Stimulated activated CD4-positive, alpha-beta T cell treated with anti-CD3 and anti-CD28 coated beads, Interleukin-12 subunit alpha, Interleukin-12 subunit beta, amount 100 ng/mL, for 4 hours (primary cell): ENCODE measurements at regions not wholly inside any gene's neighbourhood (a gene's known extent, or its start where the extent isn't known, plus 50 kb on each side); places are given as distances from the start of the nearest gene placed in this dataset.
"Not testable (repeated sequence)": the region's sequence is repeated elsewhere in the genome, so short reads cannot be mapped to it uniquely, and the experiment has no call there.

Source experiments
- DNase-seq: peaks from one replicate; pipeline ENCODE4 v3.0.0-alpha.2; 2020

GRCh38 chr4:117135634-117136354 lies 50.4 kb upstream of the TRAM1L1 start:
- DNase-seq: no peak

DNA sequence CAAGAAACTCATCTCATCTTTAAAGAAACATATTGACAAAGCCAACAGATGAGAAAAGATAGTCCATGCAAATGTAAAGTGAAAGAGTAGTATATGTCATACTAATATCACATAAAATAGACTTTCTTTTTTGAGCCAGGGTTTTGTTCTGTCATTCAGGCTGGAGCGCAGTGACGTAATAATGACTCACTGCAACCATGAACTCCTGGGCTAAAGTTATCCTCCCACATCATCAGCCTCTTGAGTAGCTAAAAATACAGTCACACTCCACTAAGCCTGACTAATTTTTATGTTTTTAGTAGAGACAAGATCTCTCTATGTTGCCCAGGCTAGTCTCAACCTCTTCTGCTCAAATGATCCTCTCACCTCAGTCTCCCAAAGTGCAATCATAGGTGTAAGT lies 51.8 kb upstream of the TRAM1L1 start:
- DNase-seq: no peak

- not testable (repeated sequence) for DNase-seq
These were observed 53.4 kb upstream of the TRAM1L1 start for GRCh38 chr4:117138732-117139131.

GRCh38 chr4:117154251-117154650 lies 68.9 kb upstream of the TRAM1L1 start:
- no peak for DNase-seq

GRCh38 chr4:117156806-117157205 lies 71.4 kb upstream of the TRAM1L1 start:
- DNase-seq: no peak

DNA sequence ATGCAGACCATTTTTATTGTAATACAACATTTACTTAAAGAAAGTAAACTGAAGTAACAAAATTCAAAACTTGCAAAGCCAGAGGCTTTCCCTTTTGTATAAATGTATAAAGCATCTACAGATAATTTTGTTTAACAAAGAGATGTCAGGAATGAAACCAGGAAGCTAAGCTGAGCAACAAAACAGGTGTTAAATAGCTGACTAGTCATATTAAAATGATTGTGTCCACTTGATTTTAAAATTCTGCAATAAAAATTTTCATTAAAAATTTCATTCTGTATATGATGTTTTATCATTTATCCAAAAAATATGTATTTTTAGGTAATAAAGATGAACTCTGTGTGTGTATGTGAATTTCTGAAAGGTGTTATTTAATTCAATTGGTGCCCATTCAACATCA lies 72.0 kb upstream of the TRAM1L1 start:
- no peak for DNase-seq

DNA sequence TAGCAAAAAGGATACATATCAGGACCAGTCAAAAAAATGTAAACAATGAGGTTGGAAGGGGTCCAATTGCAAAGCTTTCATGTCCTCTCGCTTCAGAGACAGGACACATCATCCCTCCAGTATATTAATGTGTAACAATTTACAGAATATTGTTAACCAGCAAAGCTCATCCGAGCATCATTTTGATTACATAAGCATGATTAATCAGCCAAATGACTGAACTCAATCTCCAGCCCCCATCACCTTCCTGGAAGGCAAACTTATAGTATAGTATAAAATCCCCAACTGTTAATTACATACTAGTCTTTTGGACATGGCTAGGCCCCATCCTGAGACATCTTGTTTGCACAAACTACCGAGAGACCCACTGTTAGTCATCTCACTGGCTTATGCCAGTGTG lies 77.6 kb upstream of the TRAM1L1 start:
- no peak for DNase-seq

- no peak for DNase-seq
These were observed 79.0 kb upstream of the TRAM1L1 start for GRCh38 chr4:117164338-117164737.

DNA sequence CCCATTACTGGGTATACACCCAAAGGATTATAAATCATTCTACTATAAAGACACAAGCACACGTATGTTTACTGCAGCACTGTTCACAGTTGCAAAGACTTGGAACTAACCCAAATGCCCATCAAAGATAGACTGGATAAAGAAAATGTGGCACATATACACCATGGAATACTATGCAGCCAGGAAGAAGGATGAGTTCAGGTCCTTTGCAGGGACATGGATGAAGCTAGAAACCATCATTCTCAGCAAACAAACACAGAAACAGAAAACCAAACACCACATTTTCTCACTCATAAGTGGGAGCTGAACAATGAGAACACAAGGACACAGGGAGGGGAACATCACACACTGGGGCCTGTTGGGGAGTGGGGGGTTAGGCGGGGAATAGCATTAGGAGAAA lies 90.0 kb upstream of the TRAM1L1 start:
- not testable (repeated sequence) for DNase-seq

- no peak for DNase-seq
These were observed 117.9 kb upstream of the TRAM1L1 start for GRCh38 chr4:117203231-117203630.

GRCh38 chr4:117210551-117210950 lies 125.2 kb upstream of the TRAM1L1 start:
- no peak for DNase-seq

- DNase-seq: no peak
These were observed 138.9 kb upstream of the TRAM1L1 start for GRCh38 chr4:117224256-117224655.

- no peak for DNase-seq
These were observed 140.1 kb upstream of the TRAM1L1 start for GRCh38 chr4:117225471-117225870.

DNA sequence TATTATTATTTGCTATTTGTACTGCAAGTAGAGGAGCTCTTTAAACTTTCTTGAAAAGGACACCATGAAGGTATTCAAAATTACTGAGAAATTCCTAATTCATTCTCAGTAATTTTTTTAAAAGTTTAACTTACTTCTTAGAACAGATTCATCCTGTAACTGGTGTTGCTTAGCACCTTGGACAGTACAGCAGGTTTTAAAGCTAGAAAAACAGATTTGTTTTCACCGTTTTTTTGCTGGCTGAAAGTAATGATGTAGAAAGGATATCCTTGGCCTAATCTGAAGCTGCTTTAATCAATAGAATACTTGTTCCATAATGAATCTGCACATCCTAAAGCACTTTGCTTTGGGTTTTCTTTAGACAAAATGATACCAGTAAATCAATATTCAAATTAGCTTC lies 142.5 kb upstream of the TRAM1L1 start:
- DNase-seq: no peak

DNA sequence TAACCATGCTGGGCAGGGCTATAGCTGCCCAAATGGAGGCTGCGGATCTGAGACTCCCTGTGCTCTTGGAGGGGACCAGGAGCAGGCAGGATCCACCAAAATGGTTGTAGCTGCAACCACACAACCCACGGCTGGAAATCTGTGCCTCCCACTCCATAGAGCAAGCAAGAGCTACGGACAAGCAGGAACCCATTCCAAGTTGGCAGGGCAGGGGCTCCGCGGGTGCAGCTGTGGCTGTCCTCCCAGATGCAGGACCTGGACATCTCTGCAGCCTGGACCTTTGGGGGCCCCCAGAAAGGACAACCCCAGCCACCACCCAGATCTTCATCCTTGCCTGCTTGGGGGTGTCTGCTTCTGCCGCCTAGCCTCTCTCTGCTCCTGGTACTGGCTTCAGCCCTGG lies 154.1 kb upstream of the TRAM1L1 start:
- no peak for DNase-seq

DNA sequence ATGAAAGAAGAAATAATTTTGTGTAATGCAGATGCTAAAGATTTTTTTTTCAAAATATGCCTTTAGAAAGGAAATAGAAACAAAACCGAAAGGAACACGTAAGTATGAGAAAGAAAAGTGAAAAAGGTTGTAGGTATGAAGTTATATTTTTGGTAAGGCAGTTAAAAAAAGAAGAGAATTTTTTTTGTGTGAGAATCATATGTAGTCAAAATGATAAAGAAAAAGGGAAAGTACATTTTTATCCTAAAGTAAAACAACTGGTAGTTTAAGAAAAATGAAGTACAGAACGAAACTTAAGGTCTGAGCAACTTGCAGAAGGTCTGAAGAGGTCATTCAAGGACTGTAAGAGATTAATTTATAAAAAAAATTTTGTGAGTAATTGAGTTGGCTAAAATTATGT lies 164.0 kb upstream of the TRAM1L1 start:
- DNase-seq: no peak

DNA sequence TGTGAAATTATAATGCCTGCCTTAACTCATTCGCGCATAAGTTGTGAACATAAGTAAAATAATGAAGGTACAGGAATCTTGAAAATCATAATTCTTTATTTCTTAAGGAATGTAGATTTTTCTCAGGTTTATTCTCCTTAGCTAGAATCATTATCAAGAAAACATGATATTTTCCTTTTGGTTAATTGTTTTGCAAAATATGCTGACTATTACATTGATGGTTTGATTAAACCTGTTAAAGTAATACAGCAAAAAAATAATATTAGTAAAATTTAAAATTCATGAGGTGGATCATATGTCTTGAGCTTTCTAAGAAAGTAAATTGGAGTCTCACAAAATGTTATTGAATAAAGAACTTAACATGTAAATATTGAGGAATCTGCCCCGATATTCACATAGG lies 178.7 kb upstream of the TRAM1L1 start:
- no peak for DNase-seq

DNA sequence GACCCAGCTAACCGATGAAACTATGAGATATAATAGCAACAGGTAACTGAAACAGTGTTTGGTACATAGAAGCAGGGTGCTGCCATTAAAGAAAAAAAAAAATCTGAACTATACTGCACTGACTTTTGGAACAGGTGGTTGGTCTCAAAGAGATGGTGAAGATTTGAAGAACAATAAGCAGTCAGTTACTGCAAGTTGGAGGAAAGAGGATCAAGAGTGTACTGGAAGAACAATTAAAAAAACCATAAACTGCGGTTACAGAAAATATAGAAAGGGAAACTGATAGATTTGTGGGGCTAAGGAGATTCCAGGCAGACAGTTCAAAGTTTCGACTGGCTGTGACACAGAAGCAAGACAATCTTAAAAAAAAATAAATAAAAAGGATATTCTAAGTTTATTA lies 181.9 kb upstream of the TRAM1L1 start:
- no peak for DNase-seq

- no peak for DNase-seq
These were observed 199.4 kb upstream of the TRAM1L1 start for GRCh38 chr4:117284736-117285135.

DNA sequence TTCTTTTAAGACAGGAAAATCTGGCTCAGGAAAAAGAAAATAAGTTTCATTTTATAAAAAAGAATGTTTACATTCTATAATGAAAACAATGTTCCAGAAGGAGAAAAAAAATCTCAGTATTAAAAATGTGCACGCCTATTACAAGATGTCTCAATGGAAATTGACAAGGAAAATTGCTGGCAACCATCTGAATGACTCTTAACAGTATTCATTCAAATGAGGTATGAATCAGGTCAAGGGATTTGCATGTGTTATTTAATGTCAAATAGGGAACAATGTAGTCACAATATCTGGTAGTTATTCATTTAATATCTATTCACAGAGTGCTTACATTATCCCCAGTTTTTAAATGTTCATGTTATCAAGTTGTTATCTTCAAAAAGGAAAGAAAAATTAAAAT lies 208.4 kb upstream of the TRAM1L1 start:
- DNase-seq: no peak

GRCh38 chr4:117302226-117302625 lies 216.8 kb upstream of the TRAM1L1 start:
- no peak for DNase-seq

GRCh38 chr4:117311215-117311614 lies 225.8 kb upstream of the TRAM1L1 start:
- DNase-seq: no peak

DNA sequence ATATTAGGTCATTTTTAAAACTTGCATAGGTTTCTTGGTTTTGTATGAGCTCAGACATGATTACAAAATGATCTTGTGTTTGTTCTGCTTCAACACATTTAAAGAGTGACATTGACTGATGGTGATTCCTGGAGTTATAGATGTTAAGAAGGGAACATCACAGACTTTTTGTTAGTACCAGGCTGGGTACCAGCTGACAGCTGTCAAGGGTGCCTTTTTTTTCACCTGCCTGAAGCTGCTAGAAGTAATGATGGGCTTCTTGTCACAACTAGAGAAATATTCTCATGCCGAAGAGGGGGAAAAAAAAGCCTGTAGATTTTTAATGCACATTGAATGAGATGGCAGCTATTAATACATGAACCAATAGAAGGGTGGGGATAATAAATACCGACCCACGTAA lies 226.6 kb upstream of the TRAM1L1 start:
- DNase-seq: no peak

- no peak for DNase-seq
These were observed 239.6 kb upstream of the TRAM1L1 start for GRCh38 chr4:117324851-117325491.

DNA sequence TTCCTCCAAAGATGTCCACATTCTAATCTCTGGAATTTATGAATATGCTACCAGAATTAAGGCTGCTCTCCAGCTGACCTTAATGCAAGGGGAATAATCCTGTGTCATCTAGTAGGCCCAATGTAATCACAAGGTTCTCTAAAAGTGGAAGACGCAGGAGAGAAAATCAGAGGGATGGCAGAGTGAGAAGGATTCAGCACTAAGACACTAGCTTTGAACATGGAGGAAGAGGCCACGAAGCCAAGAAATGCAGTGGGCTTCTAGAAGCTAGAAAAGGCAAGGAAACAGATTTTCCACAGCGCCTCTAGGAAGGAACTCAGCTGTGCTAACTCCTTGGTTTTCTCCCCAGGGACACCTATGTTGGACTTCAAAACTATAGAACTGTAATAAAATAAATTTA lies 240.7 kb upstream of the TRAM1L1 start:
- no peak for DNase-seq
